GM18507 (cell line): ENCODE measurements at regions not wholly inside any gene's neighbourhood (a gene's known extent, or its start where the extent isn't known, plus 50 kb on each side); places are given as distances from the start of the nearest gene placed in this dataset.
"Not testable (repeated sequence)": the region's sequence is repeated elsewhere in the genome, so short reads cannot be mapped to it uniquely, and the experiment has no call there.

Source experiments
- DNase-seq: peaks from one replicate; pipeline ENCODE4 v3.0.0; 2011; ENCODE audit warnings: low read depth; ENCODE audit not compliant: insufficient read length; ENCODE audit errors: extremely low spot score
- FAIRE-seq: peaks from 2 replicates; lab custom pipeline; 2011; peaks lifted over from hg19 to GRCh38; lab: Jason Lieb, UNC

GRCh38 chr16:60646631-60647030 is 1389.6 kb downstream of the CDH8 start:
- no peak for FAIRE-seq

GRCh38 chr16:60645541-60645940 is 1390.7 kb downstream of the CDH8 start:
- DNase-seq (no peak), FAIRE-seq (no peak)

More at GRCh38 chr16:60646631-60647030, 1389.6 kb downstream of the CDH8 start:
- DNase-seq = no peak

- DNase-seq (no peak), FAIRE-seq (no peak)
These were observed 1393.3 kb downstream of the CDH8 start for GRCh38 chr16:60642956-60643355.

- FAIRE-seq = no peak
- no peak for DNase-seq
These were observed 1395.1 kb downstream of the CDH8 start for GRCh38 chr16:60641067-60641665.

GRCh38 chr16:60640038-60640437 is 1396.2 kb downstream of the CDH8 start:
- DNase-seq (no peak), FAIRE-seq (no peak)

GRCh38 chr16:60636636-60637035 is 1399.6 kb downstream of the CDH8 start:
- not testable (repeated sequence) for DNase-seq, FAIRE-seq

DNA sequence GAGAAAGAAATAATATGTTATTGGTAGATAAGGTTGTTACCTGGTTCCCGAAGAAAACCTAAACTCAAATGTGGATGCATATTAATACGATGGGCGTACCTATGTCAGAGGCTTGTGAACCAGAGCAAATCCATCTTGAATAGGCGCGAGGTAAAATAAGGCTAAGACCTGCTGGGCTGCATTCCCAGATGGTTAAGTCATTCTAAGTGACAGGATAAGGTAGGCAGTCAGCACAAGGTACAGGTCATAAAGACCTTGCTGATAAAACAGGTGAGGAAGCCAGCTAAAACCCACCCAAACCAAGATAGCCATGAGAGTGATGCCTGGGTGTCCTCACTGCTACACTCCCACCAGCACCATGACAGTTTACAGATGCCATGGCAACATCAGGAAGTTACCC is 1400.1 kb downstream of the CDH8 start:
- FAIRE-seq (no peak), DNase-seq (no peak)

DNA sequence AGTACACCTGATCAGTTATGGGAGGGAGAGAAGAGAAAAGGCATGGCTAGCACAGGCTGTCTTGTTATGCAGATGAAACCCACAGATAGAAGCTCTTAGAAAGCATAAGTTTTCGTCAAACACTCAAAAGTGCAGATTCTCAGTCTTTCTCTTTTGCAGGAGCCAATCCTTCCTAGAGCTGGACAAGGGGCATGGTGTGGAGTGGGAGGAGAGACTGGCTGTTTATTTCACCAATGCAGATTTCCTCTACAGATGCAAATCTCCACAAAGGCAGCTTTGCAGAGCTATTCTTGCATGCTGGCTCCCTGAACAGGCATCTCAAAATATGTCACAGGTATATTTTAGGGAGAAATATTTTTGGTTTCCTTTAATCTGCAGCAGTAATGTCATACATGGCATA is 1400.7 kb downstream of the CDH8 start:
- FAIRE-seq = no peak

DNA sequence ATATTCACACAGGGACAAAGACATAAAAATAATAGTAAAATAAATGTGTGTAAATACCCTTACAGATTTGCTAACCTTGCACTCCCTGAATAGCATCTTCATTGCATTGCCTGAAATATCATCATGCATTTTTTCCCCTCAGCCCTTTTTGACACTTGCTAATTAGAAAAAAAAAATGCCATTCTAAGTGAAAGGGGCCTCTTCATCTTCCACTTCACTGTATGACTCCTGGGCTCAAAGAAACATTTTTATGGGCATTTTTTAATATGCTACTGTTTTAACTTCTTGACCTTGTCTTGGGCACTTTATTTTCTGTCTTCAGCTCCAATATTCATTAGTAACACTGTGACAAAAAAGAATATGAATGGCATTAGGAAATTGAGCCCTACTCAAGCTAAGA is 1424.4 kb downstream of the CDH8 start:
- FAIRE-seq (no peak), DNase-seq (no peak)

More for the DNA sequence above, 1400.7 kb downstream of the CDH8 start:
- DNase-seq = no peak

DNA sequence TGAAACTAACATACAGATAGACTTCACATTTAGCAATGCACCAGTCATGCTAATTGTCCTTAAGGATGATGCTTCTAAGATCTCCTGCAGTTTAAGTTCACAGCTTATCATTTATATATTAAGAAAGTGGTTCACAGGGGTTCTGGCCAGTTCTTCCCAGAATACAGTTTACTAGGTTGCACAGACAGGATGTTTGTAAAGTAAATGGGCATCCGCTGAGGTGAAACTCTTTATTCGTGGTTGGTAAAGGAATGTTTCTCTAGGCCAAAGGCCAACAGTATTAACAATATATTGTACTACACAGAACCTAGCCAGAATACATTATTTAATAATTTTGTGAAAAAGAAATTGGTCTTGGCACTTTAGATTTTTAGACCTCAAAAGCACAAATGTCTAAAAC is 1427.3 kb downstream of the CDH8 start:
- FAIRE-seq = no peak
- no peak for DNase-seq

- not testable (repeated sequence) for FAIRE-seq
These were observed 1430.6 kb downstream of the CDH8 start for GRCh38 chr16:60605652-60606051.

DNA sequence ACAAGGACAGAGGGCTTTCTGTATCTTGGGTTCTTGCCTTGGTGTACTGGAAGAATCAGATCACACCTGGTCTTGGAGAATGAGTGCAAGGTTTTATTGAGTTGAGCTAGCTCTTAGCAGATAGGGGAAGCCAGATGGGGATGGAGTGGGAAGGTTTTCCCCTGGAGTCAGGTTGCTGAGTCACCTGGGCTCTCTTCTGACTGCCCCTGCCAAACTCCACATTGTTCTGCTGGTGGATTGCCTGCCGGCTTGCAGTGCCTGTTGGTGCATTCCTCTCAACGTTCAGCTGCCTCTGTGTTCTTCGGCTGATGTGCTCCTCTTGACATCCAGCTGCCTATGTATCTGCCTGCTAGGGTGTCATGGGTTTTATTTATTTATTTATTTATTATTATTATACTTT is 1431.1 kb downstream of the CDH8 start:
- DNase-seq (no peak), FAIRE-seq (no peak)

More at GRCh38 chr16:60605652-60606051, 1430.6 kb downstream of the CDH8 start:
- DNase-seq = not testable (repeated sequence)

DNA sequence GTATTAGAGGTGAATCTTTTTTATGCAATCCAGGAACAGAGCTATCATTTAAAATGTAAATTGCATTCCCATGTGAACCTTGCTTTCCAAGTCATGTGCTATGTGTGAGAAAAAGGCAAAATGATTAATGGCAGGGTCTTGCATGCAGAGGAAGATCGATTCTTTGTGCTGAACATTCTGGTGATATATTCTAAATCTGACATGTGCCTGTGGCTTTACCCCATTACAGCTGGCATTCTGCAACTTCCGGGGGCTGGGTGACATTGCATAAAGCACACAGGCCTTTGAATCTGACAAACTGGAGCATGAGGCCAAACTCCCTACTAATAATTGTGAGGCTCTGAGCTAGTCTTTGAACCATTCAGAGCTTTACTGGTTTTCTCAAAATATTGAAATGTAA is 1449.7 kb downstream of the CDH8 start:
- FAIRE-seq (no peak), DNase-seq (no peak)

DNA sequence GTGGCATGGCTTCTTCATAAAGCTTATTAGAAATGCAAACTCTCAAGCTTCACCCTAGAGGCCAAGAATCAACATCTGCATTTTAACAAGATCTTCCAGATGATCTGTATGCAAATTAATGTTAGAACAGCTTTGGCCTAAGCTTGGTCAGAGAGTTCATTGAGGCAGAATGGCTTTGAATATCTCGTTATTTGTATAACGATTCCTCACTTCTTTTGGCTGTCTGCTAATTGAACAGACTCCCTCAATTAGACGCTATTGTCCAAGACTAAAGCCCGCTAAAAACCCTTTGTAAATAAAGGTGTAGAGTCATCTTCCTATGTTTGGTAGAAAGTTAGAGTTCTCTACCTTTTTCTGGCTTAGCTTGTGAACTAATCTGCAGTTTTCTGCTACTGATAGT is 1453.7 kb downstream of the CDH8 start:
- DNase-seq = no peak
- no peak for FAIRE-seq

- DNase-seq (no peak), FAIRE-seq (no peak)
These were observed 1469.3 kb downstream of the CDH8 start for GRCh38 chr16:60566901-60567300.

GRCh38 chr16:60564588-60564987 is 1471.7 kb downstream of the CDH8 start:
- DNase-seq = no peak
- FAIRE-seq = no peak

DNA sequence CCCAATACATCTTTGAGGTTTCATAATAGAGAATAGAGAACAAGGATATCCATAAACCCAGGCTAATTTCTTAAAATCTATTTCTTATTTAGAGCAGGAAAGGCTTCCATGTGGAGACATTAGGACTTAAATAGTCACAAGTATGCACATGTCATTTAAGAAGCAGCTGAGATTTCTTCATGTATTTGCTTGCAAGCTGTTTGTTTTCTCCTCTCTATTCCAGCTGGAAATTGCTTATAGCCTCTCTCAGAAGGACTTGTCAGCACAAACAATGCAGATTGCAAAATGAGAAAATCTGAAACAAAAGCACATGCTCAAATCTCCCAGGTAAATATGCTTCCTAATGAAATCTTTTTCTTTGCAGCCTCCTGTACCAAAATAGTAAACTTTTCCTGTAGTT is 1473.1 kb downstream of the CDH8 start:
- no peak for FAIRE-seq
- DNase-seq = no peak

DNA sequence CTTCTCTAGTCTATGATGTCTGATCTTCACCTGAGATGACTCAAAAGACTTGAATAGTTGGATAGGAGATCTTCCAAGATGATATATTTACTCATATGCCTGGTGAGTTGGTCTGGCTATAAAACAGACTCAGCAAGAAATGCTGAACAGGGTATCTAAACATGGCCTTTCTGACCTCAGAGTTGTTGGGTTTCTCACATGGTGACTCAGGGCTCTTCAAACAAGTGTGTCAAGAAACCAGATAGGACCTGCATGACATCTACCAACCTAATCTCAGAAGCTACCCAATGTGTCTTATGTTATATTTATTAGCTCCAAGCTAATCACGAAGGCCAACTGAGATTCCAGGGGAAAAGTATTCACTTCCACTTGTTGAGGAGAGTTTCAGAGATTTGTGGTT is 1477.3 kb downstream of the CDH8 start:
- FAIRE-seq (no peak), DNase-seq (no peak)

GRCh38 chr16:60553090-60553757 is 1483.0 kb downstream of the CDH8 start:
- FAIRE-seq (no peak), DNase-seq (no peak)

GRCh38 chr16:60541535-60541934 is 1494.7 kb downstream of the CDH8 start:
- no peak for DNase-seq
- FAIRE-seq = no peak

- FAIRE-seq = no peak
These were observed 1525.3 kb downstream of the CDH8 start for GRCh38 chr16:60510941-60511340.

More at GRCh38 chr16:60510941-60511340, 1525.3 kb downstream of the CDH8 start:
- DNase-seq = no peak
